H1 (cell line): ENCODE measurements at regions not wholly inside any gene's neighbourhood (a gene's known extent, or its start where the extent isn't known, plus 50 kb on each side); places are given as distances from the start of the nearest gene placed in this dataset.

ENCODE experiments used
- CTCF ChIA-PET: fragments of 300-600 bp; sonication (Branson Sonifier 250); formaldehyde crosslinking; loops from one replicate; lab custom pipeline; 2021; ENCODE audit not compliant: partially characterized antibody; lab: Charles Lee
- POLR2A ChIA-PET: fragments of 300-600 bp; sonication (Branson Sonifier 250); formaldehyde crosslinking; loops from one replicate; lab custom pipeline; 2021; ENCODE audit warnings: inconsistent platforms; ENCODE audit not compliant: partially characterized antibody; lab: Charles Lee
- DNase-seq, 2 experiments: peaks; one replicate each; pipeline versions ENCODE4 v3.0.0 to v3.0.0-alpha.2; 2010 to 2022; ENCODE audit warnings: low spot score in 2 of 2, low read depth in 1 of 2, mixed read lengths in 1 of 2
- FAIRE-seq: peaks from 2 replicates; lab custom pipeline; 2011; peaks lifted over from hg19 to GRCh38; lab: Jason Lieb, UNC
- H2AFZ ChIP-seq: 2 replicates; pipeline ENCODE4 v1.8.1; 2012; ENCODE audit warnings: low read length, inconsistent platforms
- H2AK5ac ChIP-seq: 2 replicates; pipeline ENCODE4 v1.6.1; 2013; ENCODE audit warnings: low read depth, low read length
- H2BK120ac ChIP-seq: replicated peaks from 2 replicates; pipeline ENCODE3; 2013; ENCODE audit warnings: low read depth, low read length, inconsistent platforms
- H2BK12ac ChIP-seq: 2 replicates; pipeline ENCODE4 v1.6.1; 2013; ENCODE audit warnings: low read depth, low read length
- H2BK15ac ChIP-seq: 2 replicates; pipeline ENCODE4 v1.6.1; 2013; ENCODE audit warnings: low read length
- H2BK20ac ChIP-seq: 2 replicates; pipeline ENCODE4 v1.6.1; 2013; ENCODE audit warnings: low read length
- H2BK5ac ChIP-seq: 2 replicates; pipeline ENCODE4 v1.6.1; 2013; ENCODE audit warnings: low read depth, low read length
- H3K14ac ChIP-seq: 2 replicates; pipeline ENCODE4 v1.6.1; 2013; ENCODE audit warnings: inconsistent platforms; ENCODE audit not compliant: insufficient read length
- H3K18ac ChIP-seq: 2 replicates; pipeline ENCODE4 v1.6.1; 2013; ENCODE audit warnings: low read length; ENCODE audit errors: extremely low read depth
- H3K23ac ChIP-seq: 2 replicates; pipeline ENCODE4 v1.6.1; 2013; ENCODE audit warnings: inconsistent platforms; ENCODE audit not compliant: insufficient read length
- H3K23me2 ChIP-seq: 2 replicates; pipeline ENCODE4 v1.6.1; 2013; ENCODE audit warnings: low read depth, low read length
- H3K27ac ChIP-seq: 2 replicates; pipeline ENCODE4 v1.6.1; 2011; ENCODE audit warnings: low read depth, low read length, inconsistent platforms
- H3K27me3 ChIP-seq, 4 experiments: replicated peaks in 1 of 4; 1 replicate in 1 of 4; 2 replicates in 3 of 4; pipeline versions ENCODE4 v1.6.1 to v1.8.1; 2011 to 2013; ENCODE audit warnings: low read length in 3 of 4, mild to moderate bottlenecking in 3 of 4, inconsistent platforms in 2 of 4, mixed read lengths in 2 of 4, moderate library complexity in 1 of 4; ENCODE audit not compliant: control insufficient read depth in 3 of 4, insufficient read depth in 3 of 4; ENCODE audit errors: extremely low read depth in 1 of 4
- H3K36me3 ChIP-seq, 4 experiments: 2 replicates each; pipeline versions ENCODE4 v1.6.1 to v1.8.1; 2011 to 2013; ENCODE audit warnings: mild to moderate bottlenecking in 4 of 4, low read length in 3 of 4, moderate library complexity in 2 of 4, control low read depth in 1 of 4, inconsistent platforms in 1 of 4; ENCODE audit not compliant: insufficient read depth in 4 of 4, control insufficient read depth in 2 of 4
- H3K4ac ChIP-seq: replicated peaks from 2 replicates; pipeline ENCODE3; 2013; ENCODE audit warnings: low read length, low read depth, mixed read lengths, inconsistent platforms; ENCODE audit not compliant: insufficient read length
- H3K4me1 ChIP-seq, 4 experiments: replicated peaks in 1 of 4; 1 replicate in 1 of 4; 2 replicates in 3 of 4; pipeline versions ENCODE4 v1.6.1 to v1.8.1; 2011 to 2013; ENCODE audit warnings: low read length in 3 of 4, inconsistent platforms in 2 of 4, mixed read lengths in 1 of 4; ENCODE audit not compliant: insufficient read depth in 4 of 4, control insufficient read depth in 3 of 4
- H3K4me2 ChIP-seq, 2 experiments: 2 replicates each; pipeline versions ENCODE4 v1.6.1 to v1.8.1; 2011 to 2013; ENCODE audit warnings: low read depth in 2 of 2, low read length in 2 of 2, control low read depth in 1 of 2, inconsistent platforms in 1 of 2, mild to moderate bottlenecking in 1 of 2; ENCODE audit not compliant: insufficient read depth in 1 of 2
- H3K4me3 ChIP-seq, 4 experiments: fragments of 200-600, 300-600 bp in 1 of 4; sonication (generic), shearing (Covaris generic), sonication (Bioruptor Twin) in 1 of 4; 2 replicates each; pipeline versions ENCODE4 v1.5.1 to v1.8.1; 2011 to 2016; ENCODE audit warnings: low read length in 4 of 4, low read depth in 3 of 4, control low read depth in 2 of 4, inconsistent platforms in 2 of 4, mild to moderate bottlenecking in 2 of 4, mixed read lengths in 1 of 4, moderate library complexity in 1 of 4; ENCODE audit not compliant: insufficient read depth in 2 of 4; ENCODE audit errors: extremely low read depth in 1 of 4
- H3K56ac ChIP-seq: replicated peaks from 2 replicates; pipeline ENCODE3; 2013; ENCODE audit warnings: low read depth, mild to moderate bottlenecking, mixed read lengths, low read length, inconsistent platforms; ENCODE audit not compliant: insufficient read length
- H3K79me1 ChIP-seq: 2 replicates; pipeline ENCODE4 v1.6.1; 2013; ENCODE audit warnings: low read depth, low read length, control low read depth
- H3K79me2 ChIP-seq, 2 experiments: 2 replicates each; pipeline versions ENCODE4 v1.6.1 to v1.8.1; 2012 to 2013; ENCODE audit warnings: low read length in 2 of 2, mild to moderate bottlenecking in 2 of 2, inconsistent platforms in 1 of 2; ENCODE audit not compliant: insufficient read depth in 2 of 2, control insufficient read depth in 1 of 2
- H3K9ac ChIP-seq, 4 experiments: replicated peaks in 1 of 4; 1 replicate in 1 of 4; 2 replicates in 3 of 4; pipeline versions ENCODE4 v1.6.1 to v1.8.1; 2011 to 2013; ENCODE audit warnings: low read depth in 3 of 4, low read length in 3 of 4, control low read depth in 2 of 4, mild to moderate bottlenecking in 2 of 4, moderate library complexity in 2 of 4, inconsistent platforms in 1 of 4; ENCODE audit errors: extremely low read depth in 1 of 4
- H3K9me3 ChIP-seq, 2 experiments: 2 replicates each; pipeline versions ENCODE4 v1.6.1 to v1.8.1; 2012 to 2013; ENCODE audit warnings: mild to moderate bottlenecking in 2 of 2, moderate library complexity in 2 of 2, control low read depth in 1 of 2, inconsistent platforms in 1 of 2, low read depth in 1 of 2, low read length in 1 of 2, mixed read lengths in 1 of 2; ENCODE audit not compliant: insufficient read depth in 2 of 2
- H4K20me1 ChIP-seq, 2 experiments: replicated peaks in 1 of 2; 2 replicates each; pipeline versions ENCODE3 to v1.8.1; 2011 to 2013; ENCODE audit warnings: inconsistent platforms in 2 of 2, low read length in 2 of 2, mild to moderate bottlenecking in 1 of 2; ENCODE audit not compliant: insufficient read depth in 2 of 2, control insufficient read depth in 1 of 2
- H4K5ac ChIP-seq: 2 replicates; pipeline ENCODE4 v1.6.1; 2013; ENCODE audit warnings: low read length, low read depth, mixed read lengths, inconsistent platforms; ENCODE audit not compliant: insufficient read length
- H4K8ac ChIP-seq: 2 replicates; pipeline ENCODE4 v1.8.0; 2013; ENCODE audit warnings: mild to moderate bottlenecking, moderate library complexity, low read length, inconsistent platforms; ENCODE audit not compliant: insufficient read depth; ENCODE audit errors: extremely low read depth
- H4K91ac ChIP-seq: replicated peaks from 2 replicates; pipeline ENCODE3; 2013; ENCODE audit warnings: low read length, mixed read lengths, inconsistent platforms; ENCODE audit not compliant: insufficient read length
- BRCA1 ChIP-seq: IDR thresholded peaks from 2 replicates; pipeline ENCODE4 v1.6.1; 2012; ENCODE audit warnings: low read depth, low read length, improper control_type of control experiment
- CHD2 ChIP-seq: IDR thresholded peaks from 2 replicates; pipeline ENCODE4 v1.6.1; 2012; ENCODE audit warnings: low read length, improper control_type of control experiment
- CTBP2 ChIP-seq: IDR thresholded peaks from 2 replicates; pipeline ENCODE4 v1.7.0; 2011; ENCODE audit warnings: borderline replicate concordance, mild to moderate bottlenecking, moderate library complexity, mixed read lengths, low read length; ENCODE audit not compliant: insufficient read depth, insufficient read length
- JUND ChIP-seq: IDR thresholded peaks from 2 replicates; pipeline ENCODE4 v1.6.1; 2011; ENCODE audit warnings: mild to moderate bottlenecking, improper control_type of control experiment, low read length
- KDM1A ChIP-seq: fragments of 200-600, 300-600 bp; sonication (generic); IDR thresholded peaks from 2 replicates; pipeline ENCODE4 v1.7.1; 2016; ENCODE audit warnings: mild to moderate bottlenecking, low read length, borderline replicate concordance
- MAFK ChIP-seq: IDR thresholded peaks from 2 replicates; pipeline ENCODE4 v1.6.1; 2012; ENCODE audit warnings: low read depth, mild to moderate bottlenecking, improper control_type of control experiment, low read length
- RAD21 ChIP-seq, 2 experiments: IDR thresholded peaks in 1 of 2; conservative IDR thresholded peaks in 1 of 2; 2 replicates each; pipeline ENCODE4 v1.6.1; 2011; ENCODE audit warnings: low read depth in 2 of 2, low read length in 2 of 2, improper control_type of control experiment in 1 of 2, inconsistent platforms in 1 of 2, mild to moderate bottlenecking in 1 of 2, moderate library complexity in 1 of 2
- RNF2 ChIP-seq: fragments of 200-900, 300-1000 bp; sonication (generic); IDR thresholded peaks from 2 replicates; pipeline ENCODE4 v1.7.1; 2016; ENCODE audit warnings: borderline replicate concordance, low read depth, mild to moderate bottlenecking, antibody characterized with exemption, low read length; ENCODE audit not compliant: poor library complexity, severe bottlenecking; ENCODE audit errors: missing control alignments
- SIN3A ChIP-seq, 2 experiments: IDR thresholded peaks in 1 of 2; conservative IDR thresholded peaks in 1 of 2; 2 replicates each; pipeline ENCODE4 v1.6.1; 2011 to 2012; ENCODE audit warnings: low read length in 2 of 2, improper control_type of control experiment in 1 of 2, low read depth in 1 of 2, mild to moderate bottlenecking in 1 of 2
- SIRT6 ChIP-seq: IDR thresholded peaks from one replicate; pipeline ENCODE4 v1.7.1; 2012; ENCODE audit warnings: low read length, inconsistent platforms
- SRF ChIP-seq: IDR thresholded peaks from 2 replicates; pipeline ENCODE4 v1.6.1; 2011; ENCODE audit warnings: mild to moderate bottlenecking, low read depth, low read length, moderate library complexity
- TBP ChIP-seq: IDR thresholded peaks from 2 replicates; pipeline ENCODE4 v1.6.1; 2011; ENCODE audit warnings: low read depth, low read length, improper control_type of control experiment
- TCF12 ChIP-seq: IDR thresholded peaks from 2 replicates; pipeline ENCODE4 v1.6.1; 2011; ENCODE audit warnings: low read depth, mild to moderate bottlenecking, low read length
- YY1 ChIP-seq: IDR thresholded peaks from 2 replicates; pipeline ENCODE4 v1.6.1; 2011; ENCODE audit warnings: low read depth, mild to moderate bottlenecking, low read length
- ZNF274 ChIP-seq: IDR thresholded peaks from 2 replicates; pipeline ENCODE4 v1.7.0; 2012; ENCODE audit warnings: low read length, borderline replicate concordance; ENCODE audit errors: extremely low read depth
- WGBS, 2 experiments: shearing (Covaris generic) in 1 of 2; methylation state at CpG; one replicate each; pipeline versions ENCODE4 v1.1.6 to v1.1.7; 2013 to 2015; ENCODE audit warnings: low lambda C conversion rate in 2 of 2, mixed read lengths in 2 of 2, inconsistent platforms in 1 of 2, low coverage in 1 of 2, missing lambda C conversion rate in 1 of 2; ENCODE audit not compliant: insufficient replicate concordance in 2 of 2, insufficient coverage in 1 of 2, insufficient read length in 1 of 2; ENCODE audit errors: extremely low coverage in 1 of 2, missing lambda C conversion rate in 1 of 2; 5-methylcytosine and 5-hydroxymethylcytosine counted together

- FAIRE-seq = peak; percentile 36
- H3K36me3 ChIP-seq = no peaks in the 10 kb centered on the region
- no peak for TF ChIP-seq TBP
- no peak for TF ChIP-seq RAD21 (IDR thresholded peaks at IDR 0.05 in 1 of 2, conservative IDR thresholded peaks at IDR 0.05 in 1 of 2; ENCODE audit: low read depth in 2 of 2, low read length in 2 of 2)
- TF ChIP-seq ZNF274 = no peak
- TF ChIP-seq MAFK = no peak
- TF ChIP-seq TCF12 = no peak
- no peak for TF ChIP-seq SIN3A (conservative IDR thresholded peaks at IDR 0.05 in 1 of 2, IDR thresholded peaks at IDR 0.05 in 1 of 2; ENCODE audit: low read depth in 1 of 2, low read length in 2 of 2)
- no peak for TF ChIP-seq BRCA1
- TF ChIP-seq CHD2 = no peak
- no peak for TF ChIP-seq CTBP2
- no peak for TF ChIP-seq RNF2
- TF ChIP-seq YY1 = no peak
- no peak for TF ChIP-seq KDM1A
- no peak for TF ChIP-seq SIRT6
- no peak for TF ChIP-seq JUND
- TF ChIP-seq SRF = no peak
These were observed 87.1 kb downstream of the IGSF1 start for GRCh38 chrX:131201986-131202385.

More at GRCh38 chrX:131201986-131202385, 87.1 kb downstream of the IGSF1 start:
- 92% methylated on average over 1 of the region's 1 CpG; no CpG with 5 or more reads in 1 of the 2 experiments for WGBS, 2 experiments
- Histone ChIP-seq H4K8ac (no peak overlapping the region), H4K20me1 (no peaks in the 10 kb centered on the region), H2BK120ac (no peak overlapping the region), H2BK12ac (no peak overlapping the region), H2BK5ac (no peak overlapping the region), H4K5ac (no peak overlapping the region), H3K9me3 (no peaks in the 10 kb centered on the region), H3K4me3 (no peak overlapping the region), H2AFZ (no peak overlapping the region), H3K14ac (no peak overlapping the region), H3K56ac (no peak overlapping the region), H3K4me1 (no peaks in the 10 kb centered on the region; a peak in 1 of 7 replicates), H3K18ac (no peak overlapping the region), H3K79me1 (no peaks in the 10 kb centered on the region), H2AK5ac (no peak overlapping the region), H3K4me2 (no peak overlapping the region), H3K4ac (no peak overlapping the region), H2BK20ac (no peak overlapping the region), H2BK15ac (no peak overlapping the region), H4K91ac (no peak overlapping the region), H3K9ac (no peak overlapping the region), H3K23ac (no peak overlapping the region), H3K27ac (no peak overlapping the region), H3K79me2 (no peaks in the 10 kb centered on the region), H3K27me3 (no peaks in the 10 kb centered on the region), H3K23me2 (no peaks in the 10 kb centered on the region)
- DNase-seq = no peak
- ChIA-PET POLR2A (interaction anchor here (0.7 kb wide), 1 partner anchor 459 kb away, joined by 3 read pairs; no protein-coding TSS in a partner anchor), CTCF (interaction anchor here (0.6 kb wide), 1 partner anchor 620 kb away, joined by 3 read pairs; no protein-coding TSS in a partner anchor)
